ENCODE measurements at regions not wholly inside any gene's neighbourhood (a gene's known extent, or its start where the extent isn't known, plus 50 kb on each side); places are given as distances from the start of the nearest gene placed in this dataset.
A peak's percentile ranks its signal among the peaks of the same experiment; 100 is the strongest.
"Not testable (repeated sequence)": the region's sequence is repeated elsewhere in the genome, so short reads cannot be mapped to it uniquely, and the experiment has no call there.

GRCh38 chr6:11425876-11426275 is 111.7 kb upstream of the TMEM170B start:
- DNase-seq: no peak

GRCh38 chr6:11425431-11425871 is 112.1 kb upstream of the TMEM170B start:
- DNase-seq: no peak

GRCh38 chr6:11424395-11425034 is 113.0 kb upstream of the TMEM170B start:
- DNase-seq: no peak

- DNase-seq: no peak
These were observed 113.9 kb upstream of the TMEM170B start for GRCh38 chr6:11423667-11424066.

- no peak for DNase-seq
These were observed 114.5 kb upstream of the TMEM170B start for GRCh38 chr6:11423072-11423471.

- no peak for DNase-seq
These were observed 117.6 kb upstream of the TMEM170B start for GRCh38 chr6:11419763-11420453.

- DNase-seq: no peak
These were observed 119.2 kb upstream of the TMEM170B start for GRCh38 chr6:11418290-11418905.

- DNase-seq: peak; percentile 37
These were observed 120.5 kb upstream of the TMEM170B start for GRCh38 chr6:11416936-11417576.

GRCh38 chr6:11416099-11416935 is 121.2 kb upstream of the TMEM170B start:
- not testable (repeated sequence) for DNase-seq

GRCh38 chr6:11415557-11415956 is 122.0 kb upstream of the TMEM170B start:
- DNase-seq: no peak

- no peak for DNase-seq
These were observed 123.2 kb upstream of the TMEM170B start for GRCh38 chr6:11414176-11414963.

GRCh38 chr6:11413728-11414127 is 123.8 kb upstream of the TMEM170B start:
- no peak for DNase-seq

- DNase-seq: no peak
These were observed 124.3 kb upstream of the TMEM170B start for GRCh38 chr6:11413117-11413687.

GRCh38 chr6:11412616-11413015 is 124.9 kb upstream of the TMEM170B start:
- DNase-seq: no peak

GRCh38 chr6:11412011-11412424 is 125.5 kb upstream of the TMEM170B start:
- DNase-seq: no peak

- DNase-seq: no peak
These were observed 126.0 kb upstream of the TMEM170B start for GRCh38 chr6:11411593-11411992.

- DNase-seq: no peak
These were observed 126.8 kb upstream of the TMEM170B start for GRCh38 chr6:11410539-11411307.

- DNase-seq: no peak
These were observed 128.2 kb upstream of the TMEM170B start for GRCh38 chr6:11409371-11409770.

- no peak for DNase-seq
These were observed 130.1 kb upstream of the TMEM170B start for GRCh38 chr6:11407414-11407813.

- no peak for DNase-seq
These were observed 132.7 kb upstream of the TMEM170B start for GRCh38 chr6:11404838-11405237.

- DNase-seq: no peak
These were observed 133.5 kb upstream of the TMEM170B start for GRCh38 chr6:11404081-11404480.
